ENCODE measurements at regions not wholly inside any gene's neighbourhood (a gene's known extent, or its start where the extent isn't known, plus 50 kb on each side); places are given as distances from the start of the nearest gene placed in this dataset.

GRCh38 chr6:85157311-85157710, 292.6 kb upstream of the NT5E start:
- TF ChIP-seq CTCF (IDR thresholded peaks at IDR 0.05; ENCODE audit: insufficient read depth, low read length, poor library complexity, severe bottlenecking) (no peak), EZH2phosphoT487 (conservative IDR thresholded peaks at IDR 0.05; ENCODE audit: low read length) (no peak)
